Mammary epithelial cell (primary cell): ENCODE measurements at regions not wholly inside any gene's neighbourhood (a gene's known extent, or its start where the extent isn't known, plus 50 kb on each side); places are given as distances from the start of the nearest gene placed in this dataset.

ENCODE experiments used
- CTCF ChIP-seq, 2 donors: IDR thresholded peaks in 1 of 2; conservative IDR thresholded peaks in 1 of 2; 2 replicates each; pipeline ENCODE4 v1.5.1; 2011 to 2012; ENCODE audit warnings: inconsistent platforms in 2 of 2, low read length in 2 of 2, mild to moderate bottlenecking in 2 of 2, control low read depth in 1 of 2, low read depth in 1 of 2; ENCODE audit not compliant: insufficient read depth in 1 of 2; ENCODE audit errors: extremely low read depth in 1 of 2
- EZH2 ChIP-seq: IDR thresholded peaks from 2 replicates; pipeline ENCODE4 v1.6.1; 2012; ENCODE audit warnings: low read length, inconsistent platforms, borderline replicate concordance

GRCh38 chr5:63055421-63055820 is 476.8 kb downstream of the LRRC70 start:
- TF ChIP-seq CTCF (conservative IDR thresholded peaks at IDR 0.05 in 1 of 2, IDR thresholded peaks at IDR 0.05 in 1 of 2; ENCODE audit: extremely low read depth in 1 of 2, insufficient read depth in 1 of 2, low read depth in 1 of 2, low read length in 2 of 2) (no peak), EZH2 (no peak)
